Activated naive CD8-positive, alpha-beta T cell treated with anti-CD3 and anti-CD28 coated beads for 36 hours (primary cell): ENCODE measurements at regions not wholly inside any gene's neighbourhood (a gene's known extent, or its start where the extent isn't known, plus 50 kb on each side); places are given as distances from the start of the nearest gene placed in this dataset.

Experiments
- DNase-seq: peaks from one replicate; pipeline ENCODE4 v3.0.0; 2021
- H3K27ac Mint-ChIP-seq: one replicate; pipeline ENCODE4 v1.8.0; 2022; ENCODE audit warnings: mild to moderate bottlenecking, moderate library complexity, mixed read lengths
- H3K27me3 Mint-ChIP-seq: one replicate; pipeline ENCODE4 v1.8.0; 2022; ENCODE audit warnings: mild to moderate bottlenecking, mixed read lengths
- H3K36me3 Mint-ChIP-seq: one replicate; pipeline ENCODE4 v1.8.0; 2021; ENCODE audit warnings: mild to moderate bottlenecking, mixed read lengths
- H3K4me1 Mint-ChIP-seq: one replicate; pipeline ENCODE4 v1.8.0; 2021; ENCODE audit warnings: mixed read lengths
- H3K4me3 Mint-ChIP-seq: one replicate; pipeline ENCODE4 v1.8.0; 2022; ENCODE audit warnings: mild to moderate bottlenecking, moderate library complexity, mixed read lengths
- H3K9me3 Mint-ChIP-seq: one replicate; pipeline ENCODE4 v1.8.0; 2022; ENCODE audit warnings: mixed read lengths

DNA sequence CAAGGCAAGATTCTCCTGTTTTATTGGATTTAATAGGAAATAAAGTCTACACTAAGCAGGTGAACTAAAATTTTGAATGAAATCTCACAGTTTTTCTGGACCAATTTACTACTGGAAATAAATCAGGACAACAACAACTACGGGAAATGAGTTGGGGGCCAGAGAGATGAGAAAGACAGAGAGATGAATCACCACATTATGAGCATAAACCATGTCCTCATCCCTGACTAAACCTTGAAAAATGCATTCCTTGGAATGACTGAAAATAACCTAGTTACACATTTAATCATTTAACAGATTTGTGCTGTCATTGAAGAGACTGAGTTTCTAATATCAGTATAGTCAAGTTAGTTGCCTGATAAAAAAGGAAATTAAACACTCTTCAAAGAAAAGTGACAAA, 608.4 kb upstream of the KCND2 start:
- Mint-ChIP-seq H3K4me1 (no peaks in the 10 kb centered on the region), H3K4me3 (no peak overlapping the region), H3K36me3 (no peaks in the 10 kb centered on the region), H3K27ac (no peak overlapping the region), H3K9me3 (peaks cover 3% of the 10 kb centered on the region), H3K27me3 (no peaks in the 10 kb centered on the region)
- no peak for DNase-seq

- no peak for DNase-seq
- Mint-ChIP-seq H3K4me3 (no peak overlapping the region), H3K27ac (no peak overlapping the region), H3K9me3 (peaks cover 5% of the 10 kb centered on the region), H3K4me1 (no peaks in the 10 kb centered on the region), H3K27me3 (no peaks in the 10 kb centered on the region), H3K36me3 (no peaks in the 10 kb centered on the region)
Measured at GRCh38 chr7:119665796-119666195, 607.2 kb upstream of the KCND2 start.

GRCh38 chr7:119681336-119681735, 591.6 kb upstream of the KCND2 start:
- DNase-seq = no peak
- Mint-ChIP-seq H3K4me1 (no peaks in the 10 kb centered on the region), H3K36me3 (no peaks in the 10 kb centered on the region), H3K27me3 (no peaks in the 10 kb centered on the region), H3K9me3 (peaks cover 7% of the 10 kb centered on the region), H3K4me3 (no peak overlapping the region), H3K27ac (no peak overlapping the region)

DNA sequence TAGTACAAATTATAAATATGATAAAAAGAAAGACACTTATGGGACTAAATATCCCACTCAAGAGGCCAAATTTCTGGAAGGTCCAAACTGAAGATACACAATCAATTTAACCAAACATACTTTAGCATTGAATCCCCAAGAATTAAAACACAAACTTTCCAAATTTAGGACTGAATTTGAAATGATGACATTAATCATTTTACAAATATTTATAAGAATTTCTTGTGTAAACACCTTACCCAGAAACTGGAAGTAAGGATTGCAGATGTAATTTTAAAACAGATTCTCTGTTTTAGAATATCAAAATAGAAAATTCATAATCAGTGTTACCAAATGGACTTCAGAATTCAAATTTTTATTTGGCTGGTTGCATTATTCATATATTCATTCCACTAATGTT, 588.2 kb upstream of the KCND2 start:
- H3K9me3 Mint-ChIP-seq = peaks cover 5% of the 10 kb centered on the region
- no peak overlapping the region for H3K27ac Mint-ChIP-seq
- no peaks in the 10 kb centered on the region for H3K4me1 Mint-ChIP-seq
- no peak overlapping the region for H3K4me3 Mint-ChIP-seq
- no peak for DNase-seq
- H3K27me3 Mint-ChIP-seq = no peaks in the 10 kb centered on the region
- H3K36me3 Mint-ChIP-seq = no peaks in the 10 kb centered on the region

- no peak overlapping the region for H3K27ac Mint-ChIP-seq
- DNase-seq = no peak
- peaks cover 5% of the 10 kb centered on the region for H3K9me3 Mint-ChIP-seq
- no peak overlapping the region for H3K4me3 Mint-ChIP-seq
- H3K4me1 Mint-ChIP-seq = no peaks in the 10 kb centered on the region
- H3K27me3 Mint-ChIP-seq = no peaks in the 10 kb centered on the region
- no peaks in the 10 kb centered on the region for H3K36me3 Mint-ChIP-seq
Measured at GRCh38 chr7:119685906-119686305, 587.1 kb upstream of the KCND2 start.

GRCh38 chr7:119688831-119689230, 584.1 kb upstream of the KCND2 start:
- no peaks in the 10 kb centered on the region for H3K36me3 Mint-ChIP-seq
- DNase-seq = no peak
- H3K27ac Mint-ChIP-seq = no peak overlapping the region
- no peaks in the 10 kb centered on the region for H3K4me1 Mint-ChIP-seq
- no peak overlapping the region for H3K4me3 Mint-ChIP-seq
- no peaks in the 10 kb centered on the region for H3K9me3 Mint-ChIP-seq
- H3K27me3 Mint-ChIP-seq = no peaks in the 10 kb centered on the region

DNA sequence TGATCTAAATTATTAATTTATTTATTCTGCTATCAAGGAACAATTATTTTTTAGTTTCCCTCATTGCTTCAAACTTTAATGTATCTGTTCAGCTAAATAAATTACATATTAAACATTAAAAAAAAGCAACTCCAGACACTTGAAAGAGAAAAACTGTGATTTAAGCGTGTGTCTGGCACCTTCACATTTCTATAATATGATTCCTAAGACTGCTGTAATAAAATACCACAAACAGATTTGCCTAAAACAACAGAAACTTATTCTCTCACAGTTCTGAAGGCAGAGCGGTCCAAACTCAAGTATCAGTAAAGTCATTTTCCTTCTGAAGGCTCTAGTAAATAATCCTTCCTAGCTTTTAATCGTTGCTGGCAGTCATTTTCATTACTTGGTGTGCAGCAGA, 580.4 kb upstream of the KCND2 start:
- H3K36me3 Mint-ChIP-seq = no peaks in the 10 kb centered on the region
- no peak overlapping the region for H3K27ac Mint-ChIP-seq
- H3K4me3 Mint-ChIP-seq = no peak overlapping the region
- no peak for DNase-seq
- H3K9me3 Mint-ChIP-seq = peaks cover 4% of the 10 kb centered on the region
- H3K4me1 Mint-ChIP-seq = no peaks in the 10 kb centered on the region
- H3K27me3 Mint-ChIP-seq = no peaks in the 10 kb centered on the region

DNA sequence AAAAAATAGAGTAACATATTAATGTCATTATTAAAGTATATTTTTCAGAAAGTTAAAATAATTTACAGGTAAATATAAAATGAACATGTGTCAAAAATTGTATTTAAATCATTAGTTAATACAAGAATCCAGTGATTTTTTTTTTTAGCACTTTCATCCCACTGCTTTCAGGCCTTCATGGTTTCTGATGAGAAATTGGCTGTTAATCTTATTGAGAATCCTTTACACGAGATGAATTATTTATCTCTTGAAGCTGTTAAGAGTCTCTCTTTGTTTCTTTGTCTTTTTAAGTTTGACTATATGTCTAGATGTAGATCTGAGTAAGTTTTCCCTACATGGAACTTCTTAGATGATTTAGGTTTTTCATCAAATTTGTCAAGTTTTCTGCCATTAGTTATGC, 578.5 kb upstream of the KCND2 start:
- no peaks in the 10 kb centered on the region for H3K36me3 Mint-ChIP-seq
- H3K4me1 Mint-ChIP-seq = no peaks in the 10 kb centered on the region
- no peak overlapping the region for H3K4me3 Mint-ChIP-seq
- H3K27ac Mint-ChIP-seq = no peak overlapping the region
- no peaks in the 10 kb centered on the region for H3K27me3 Mint-ChIP-seq
- peaks cover 4% of the 10 kb centered on the region for H3K9me3 Mint-ChIP-seq
- no peak for DNase-seq

DNA sequence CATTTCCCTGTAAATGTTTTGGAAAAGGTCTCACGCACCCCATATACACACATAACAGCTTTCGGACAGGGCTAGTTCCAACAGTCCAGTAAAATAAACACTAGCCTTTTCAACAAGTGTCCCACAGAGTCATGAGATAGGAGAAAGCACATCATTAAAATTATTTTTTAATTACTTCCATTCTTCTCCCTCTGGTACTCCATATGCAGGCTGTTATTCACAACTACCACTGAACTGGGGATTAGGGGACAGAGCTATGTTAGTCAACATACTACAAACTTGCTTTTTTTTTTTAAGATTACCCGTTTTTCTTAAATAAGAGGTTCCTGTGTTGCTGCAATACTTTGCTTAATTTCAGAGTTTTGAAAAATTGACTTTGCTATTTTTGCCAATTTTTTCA, 576.6 kb upstream of the KCND2 start:
- Mint-ChIP-seq H3K36me3 (no peaks in the 10 kb centered on the region), H3K4me3 (no peak overlapping the region), H3K4me1 (no peaks in the 10 kb centered on the region), H3K27ac (no peak overlapping the region), H3K9me3 (peaks cover 4% of the 10 kb centered on the region), H3K27me3 (no peaks in the 10 kb centered on the region)
- no peak for DNase-seq

DNA sequence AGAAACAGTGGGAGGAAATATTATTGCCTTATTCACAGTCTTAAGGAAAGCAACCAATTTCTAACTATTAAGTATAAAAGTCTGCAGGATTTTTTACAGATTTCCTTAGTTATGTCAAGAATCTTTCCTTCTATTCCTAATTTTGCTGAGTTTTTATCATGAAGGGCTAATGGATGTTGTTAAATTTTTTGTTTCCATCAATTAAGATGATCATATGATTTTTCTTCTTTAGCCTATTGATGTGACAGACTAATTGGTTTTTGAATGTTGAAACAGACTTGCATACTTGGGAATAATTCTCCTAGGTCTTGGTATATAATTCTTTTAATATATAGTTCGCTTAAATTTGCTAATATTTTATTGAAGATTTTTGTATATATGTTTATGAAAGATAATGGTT, 569.1 kb upstream of the KCND2 start:
- Mint-ChIP-seq H3K4me3 (no peak overlapping the region), H3K4me1 (no peaks in the 10 kb centered on the region), H3K27me3 (no peaks in the 10 kb centered on the region), H3K27ac (no peak overlapping the region), H3K36me3 (no peaks in the 10 kb centered on the region), H3K9me3 (peaks cover 4% of the 10 kb centered on the region)
- DNase-seq = no peak

DNA sequence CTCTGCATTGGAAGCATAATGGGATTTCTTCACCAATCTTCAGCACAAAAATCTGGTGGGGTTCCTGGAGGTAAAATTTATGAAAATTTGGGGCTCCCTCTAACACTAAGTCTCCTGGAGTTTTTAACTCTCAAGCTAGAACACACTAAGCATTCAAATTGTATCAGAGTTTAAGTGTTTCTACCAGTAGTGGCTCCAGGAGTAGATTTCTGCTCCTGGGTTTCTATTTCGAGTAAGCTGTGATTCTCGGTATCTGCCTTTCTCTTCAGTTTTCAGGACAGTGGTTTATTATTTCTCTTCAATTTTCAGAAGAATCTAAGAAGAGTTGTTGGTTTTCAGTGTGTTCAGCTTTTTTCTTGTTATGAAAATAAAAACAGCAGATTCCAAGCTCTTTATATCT, 566.4 kb upstream of the KCND2 start:
- H3K4me3 Mint-ChIP-seq = no peak overlapping the region
- H3K4me1 Mint-ChIP-seq = no peaks in the 10 kb centered on the region
- DNase-seq = no peak
- H3K9me3 Mint-ChIP-seq = peaks cover 4% of the 10 kb centered on the region
- no peaks in the 10 kb centered on the region for H3K27me3 Mint-ChIP-seq
- no peak overlapping the region for H3K27ac Mint-ChIP-seq
- H3K36me3 Mint-ChIP-seq = no peaks in the 10 kb centered on the region

GRCh38 chr7:119708891-119709290, 564.1 kb upstream of the KCND2 start:
- Mint-ChIP-seq H3K9me3 (peaks cover 4% of the 10 kb centered on the region), H3K36me3 (no peaks in the 10 kb centered on the region), H3K27ac (no peak overlapping the region), H3K4me3 (no peak overlapping the region), H3K27me3 (no peaks in the 10 kb centered on the region), H3K4me1 (no peaks in the 10 kb centered on the region)
- no peak for DNase-seq

DNA sequence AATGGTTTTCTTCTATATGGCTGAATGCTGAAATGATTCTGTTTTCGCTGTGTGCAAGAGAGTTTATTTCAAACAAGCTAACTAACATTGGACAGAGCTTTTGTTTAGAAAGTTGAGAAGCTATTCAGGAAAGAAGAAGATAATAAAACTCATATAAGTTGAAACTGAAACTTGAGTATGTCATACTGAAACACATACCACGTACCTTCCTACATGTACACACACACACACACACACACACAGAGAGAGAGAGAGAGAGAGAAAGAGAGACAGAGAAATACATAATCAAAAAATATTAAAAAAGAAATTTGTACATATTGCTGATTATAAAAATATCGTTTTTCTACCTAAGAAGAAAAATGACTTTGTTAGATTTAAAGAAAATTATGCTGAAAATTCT, 561.9 kb upstream of the KCND2 start:
- no peak for DNase-seq
- no peak overlapping the region for H3K27ac Mint-ChIP-seq
- H3K4me3 Mint-ChIP-seq = no peak overlapping the region
- no peaks in the 10 kb centered on the region for H3K27me3 Mint-ChIP-seq
- H3K4me1 Mint-ChIP-seq = no peaks in the 10 kb centered on the region
- H3K9me3 Mint-ChIP-seq = peaks cover 4% of the 10 kb centered on the region
- H3K36me3 Mint-ChIP-seq = no peaks in the 10 kb centered on the region

DNA sequence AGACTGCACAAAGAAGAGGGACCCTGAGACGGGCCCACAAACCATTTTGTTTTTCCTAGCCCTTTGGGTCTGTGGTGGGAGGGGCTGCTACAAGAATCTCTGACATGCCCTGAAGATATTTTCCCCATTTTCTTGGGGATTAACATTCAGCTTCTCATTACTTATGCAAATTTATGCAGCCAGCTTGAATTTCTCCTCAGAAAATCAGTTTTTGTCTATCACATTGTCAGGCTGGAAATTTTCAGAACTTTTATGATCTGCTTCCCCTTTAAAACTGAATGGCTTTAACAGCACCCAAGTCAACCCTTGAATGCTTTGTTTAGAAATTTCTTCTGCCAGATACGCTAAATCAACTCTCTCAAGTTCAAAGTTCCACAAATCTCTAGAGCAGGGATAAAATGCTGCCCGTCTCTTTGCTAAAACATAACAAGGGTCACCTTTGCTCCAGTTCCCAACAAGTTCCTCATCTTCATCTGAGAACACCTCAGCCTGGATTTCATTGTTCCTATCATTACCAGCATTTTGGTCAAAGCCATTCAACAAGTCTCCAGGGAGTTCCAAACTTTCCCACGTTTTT, 560.0 kb upstream of the KCND2 start:
- H3K27ac Mint-ChIP-seq = no peak overlapping the region
- H3K36me3 Mint-ChIP-seq = no peaks in the 10 kb centered on the region
- H3K4me3 Mint-ChIP-seq = no peak overlapping the region
- DNase-seq = no peak
- no peaks in the 10 kb centered on the region for H3K4me1 Mint-ChIP-seq
- no peaks in the 10 kb centered on the region for H3K27me3 Mint-ChIP-seq
- H3K9me3 Mint-ChIP-seq = peaks cover 6% of the 10 kb centered on the region

- H3K27me3 Mint-ChIP-seq = no peaks in the 10 kb centered on the region
- no peak overlapping the region for H3K4me3 Mint-ChIP-seq
- H3K36me3 Mint-ChIP-seq = no peaks in the 10 kb centered on the region
- peaks cover 6% of the 10 kb centered on the region for H3K9me3 Mint-ChIP-seq
- DNase-seq = no peak
- no peak overlapping the region for H3K27ac Mint-ChIP-seq
- H3K4me1 Mint-ChIP-seq = no peaks in the 10 kb centered on the region
Measured at GRCh38 chr7:119713606-119714005, 559.4 kb upstream of the KCND2 start.

- no peak for DNase-seq
- H3K9me3 Mint-ChIP-seq = peaks cover 2% of the 10 kb centered on the region
- H3K36me3 Mint-ChIP-seq = no peaks in the 10 kb centered on the region
- no peak overlapping the region for H3K27ac Mint-ChIP-seq
- H3K4me3 Mint-ChIP-seq = no peak overlapping the region
- H3K4me1 Mint-ChIP-seq = no peaks in the 10 kb centered on the region
- H3K27me3 Mint-ChIP-seq = no peaks in the 10 kb centered on the region
Measured at GRCh38 chr7:119720541-119720940, 552.4 kb upstream of the KCND2 start.
